ENCODE measurements at regions not wholly inside any gene's neighbourhood (a gene's known extent, or its start where the extent isn't known, plus 50 kb on each side); places are given as distances from the start of the nearest gene placed in this dataset.
"Not testable (repeated sequence)": the region's sequence is repeated elsewhere in the genome, so short reads cannot be mapped to it uniquely, and the experiment has no call there.

- ATAC-seq (no peak), DNase-seq (ENCODE audit: low spot score) (no peak)
Measured at GRCh38 chr2:60259781-60260180, 293.7 kb downstream of the BCL11A start.

GRCh38 chr2:60252581-60253150 is 300.8 kb downstream of the BCL11A start:
- DNase-seq (ENCODE audit: low spot score) (no peak), ATAC-seq (peak; percentile 65)

- ATAC-seq, result no peak
- no peak for DNase-seq (ENCODE audit: low spot score)
Measured at GRCh38 chr2:60251247-60251646, 302.2 kb downstream of the BCL11A start.

GRCh38 chr2:60249879-60250278 is 303.6 kb downstream of the BCL11A start:
- ATAC-seq (no peak), DNase-seq (ENCODE audit: low spot score) (no peak)

- no peak for ATAC-seq
- no peak for DNase-seq (ENCODE audit: low spot score)
Measured at GRCh38 chr2:60247471-60247870, 306.0 kb downstream of the BCL11A start.

- DNase-seq (ENCODE audit: low spot score), result no peak
Measured at GRCh38 chr2:60246583-60246982, 306.9 kb downstream of the BCL11A start.

GRCh38 chr2:60234274-60234986 is 319.0 kb downstream of the BCL11A start:
- ATAC-seq (no peak), DNase-seq (ENCODE audit: low spot score) (no peak)

More at GRCh38 chr2:60246583-60246982, 306.9 kb downstream of the BCL11A start:
- ATAC-seq, result no peak

GRCh38 chr2:60230596-60230995 is 322.9 kb downstream of the BCL11A start:
- ATAC-seq (no peak), DNase-seq (ENCODE audit: low spot score) (no peak)

GRCh38 chr2:60230037-60230436 is 323.4 kb downstream of the BCL11A start:
- DNase-seq (ENCODE audit: low spot score), result no peak
- no peak for ATAC-seq

GRCh38 chr2:60226943-60227342 is 326.5 kb downstream of the BCL11A start:
- no peak for ATAC-seq
- no peak for DNase-seq (ENCODE audit: low spot score)

GRCh38 chr2:60226191-60226590 is 327.3 kb downstream of the BCL11A start:
- DNase-seq (ENCODE audit: low spot score) (no peak), ATAC-seq (no peak)

- DNase-seq (ENCODE audit: low spot score) (no peak), ATAC-seq (no peak)
Measured at GRCh38 chr2:60223859-60224258, 329.6 kb downstream of the BCL11A start.

- DNase-seq (ENCODE audit: low spot score) (no peak), ATAC-seq (no peak)
Measured at GRCh38 chr2:60221098-60221497, 332.4 kb downstream of the BCL11A start.

GRCh38 chr2:60219536-60219935 is 333.9 kb downstream of the BCL11A start:
- ATAC-seq (no peak), DNase-seq (ENCODE audit: low spot score) (no peak)

- no peak for ATAC-seq
- DNase-seq (ENCODE audit: low spot score), result no peak
Measured at GRCh38 chr2:60216452-60216995, 336.9 kb downstream of the BCL11A start.

GRCh38 chr2:60215386-60215901 is 338.0 kb downstream of the BCL11A start:
- DNase-seq (ENCODE audit: low spot score) (no peak), ATAC-seq (no peak)

- ATAC-seq (no peak), DNase-seq (ENCODE audit: low spot score) (no peak)
Measured at GRCh38 chr2:60214626-60214875, 338.9 kb downstream of the BCL11A start.

- DNase-seq (ENCODE audit: low spot score), result peak; percentile 63
- peak; percentile 96 for ATAC-seq
Measured at GRCh38 chr2:60213865-60214625, 339.4 kb downstream of the BCL11A start.

GRCh38 chr2:60212181-60212945 is 341.1 kb downstream of the BCL11A start:
- ATAC-seq (no peak), DNase-seq (ENCODE audit: low spot score) (no peak)

GRCh38 chr2:60189006-60189405 is 364.4 kb downstream of the BCL11A start:
- not testable (repeated sequence) for DNase-seq (ENCODE audit: low spot score); ATAC-seq

GRCh38 chr2:60175290-60175689 is 378.2 kb downstream of the BCL11A start:
- ATAC-seq, result peak; percentile 55

More at GRCh38 chr2:60175290-60175689, 378.2 kb downstream of the BCL11A start:
- DNase-seq (ENCODE audit: low spot score), result no peak

Data from left lobe of liver (tissue), 2 donors.